DND-41 (cell line): ENCODE measurements at regions not wholly inside any gene's neighbourhood (a gene's known extent, or its start where the extent isn't known, plus 50 kb on each side); places are given as distances from the start of the nearest gene placed in this dataset.
"Not testable (repeated sequence)": the region's sequence is repeated elsewhere in the genome, so short reads cannot be mapped to it uniquely, and the experiment has no call there.

Source experiments
- ATAC-seq: fragments of 200-7000 bp; cut with Tn5 transposase; 3 replicates; pipeline ENCODE4 v1.9.1; 2021; ENCODE audit warnings: low read depth; ENCODE audit not compliant: insufficient read depth
- DNase-seq: peaks from one replicate; pipeline ENCODE4 v3.0.0-alpha.2; 2020
- H2AFZ ChIP-seq: 2 replicates; pipeline ENCODE4 v1.6.0; 2012; ENCODE audit warnings: low read depth, low read length
- H3K27ac ChIP-seq: 2 replicates; pipeline ENCODE4 v1.5.1; 2012; ENCODE audit warnings: low read length, inconsistent platforms
- H3K27me3 ChIP-seq: fragments of 200-600 bp; sonication (generic); 2 replicates; pipeline ENCODE4 v1.6.0; 2012; ENCODE audit warnings: low read length, mild to moderate bottlenecking, inconsistent platforms; ENCODE audit not compliant: insufficient read depth, poor library complexity
- H3K36me3 ChIP-seq: 2 replicates; pipeline ENCODE4 v1.5.1; 2012; ENCODE audit warnings: low read length, inconsistent platforms; ENCODE audit not compliant: insufficient read depth
- H3K4me1 ChIP-seq: 2 replicates; pipeline ENCODE4 v1.5.1; 2012; ENCODE audit warnings: mild to moderate bottlenecking, low read length; ENCODE audit not compliant: insufficient read depth
- H3K4me2 ChIP-seq: 2 replicates; pipeline ENCODE4 v1.6.0; 2012; ENCODE audit warnings: mild to moderate bottlenecking, moderate library complexity, low read length, inconsistent platforms; ENCODE audit not compliant: insufficient read depth
- H3K4me3 ChIP-seq, 2 experiments: fragments of 200-600 bp in 1 of 2; shearing (Covaris generic) in 1 of 2; 2 replicates each; pipeline ENCODE4 v1.5.1; 2012 to 2016; ENCODE audit warnings: inconsistent platforms in 2 of 2, low read length in 2 of 2, mild to moderate bottlenecking in 2 of 2, low read depth in 1 of 2, moderate library complexity in 1 of 2
- H3K79me2 ChIP-seq: 2 replicates; pipeline ENCODE4 v1.6.0; 2012; ENCODE audit warnings: low read length, inconsistent platforms; ENCODE audit not compliant: insufficient read depth
- H3K9ac ChIP-seq: 2 replicates; pipeline ENCODE4 v1.6.0; 2012; ENCODE audit warnings: low read depth, mild to moderate bottlenecking, inconsistent platforms, low read length, moderate library complexity
- H3K9me3 ChIP-seq: 2 replicates; pipeline ENCODE4 v1.5.1; 2012; ENCODE audit warnings: low read length, moderate library complexity, mild to moderate bottlenecking, inconsistent platforms; ENCODE audit not compliant: insufficient read depth, severe bottlenecking
- H4K20me1 ChIP-seq: 2 replicates; pipeline ENCODE4 v1.6.0; 2012; ENCODE audit warnings: low read length; ENCODE audit not compliant: insufficient read depth
- EZH2 ChIP-seq: IDR thresholded peaks from 3 replicates; pipeline ENCODE4 v1.6.1; 2012; ENCODE audit warnings: borderline replicate concordance, low read depth, mild to moderate bottlenecking, moderate library complexity, low read length, inconsistent platforms; ENCODE audit not compliant: severe bottlenecking
- TF ChIP-seq, protein P1 (sequence below): IDR thresholded peaks from 2 replicates; pipeline ENCODE4 v1.5.1; 2012; ENCODE audit warnings: borderline replicate concordance, low read length, moderate library complexity, mild to moderate bottlenecking; ENCODE audit not compliant: poor library complexity, severe bottlenecking; ENCODE audit errors: extremely low read depth

DNA sequence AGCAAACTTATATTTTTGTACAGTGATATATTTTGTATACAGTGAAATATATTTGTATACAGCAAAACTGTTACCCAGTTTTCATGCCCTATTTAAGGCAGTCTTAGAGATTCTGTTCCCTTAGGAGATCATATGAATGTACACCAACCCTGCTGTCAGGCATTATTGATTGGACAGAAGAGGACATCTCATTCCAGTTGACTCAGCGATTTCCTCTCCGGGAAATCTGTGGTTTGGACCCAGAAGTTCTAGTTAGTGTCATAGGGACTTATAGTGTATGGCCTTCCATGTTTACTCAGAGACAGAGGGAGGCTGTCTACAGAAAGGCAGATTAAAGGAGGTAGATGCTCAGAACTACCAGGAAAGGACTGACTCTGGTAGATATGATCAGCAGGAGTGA is 318.8 kb upstream of the KCNMB2 start:
- Histone ChIP-seq H3K36me3 (no peaks in the 10 kb centered on the region), H3K79me2 (no peaks in the 10 kb centered on the region), H3K9ac (no peak overlapping the region), H3K4me1 (no peaks in the 10 kb centered on the region), H3K4me2 (no peak overlapping the region), H3K9me3 (no peaks in the 10 kb centered on the region), H4K20me1 (no peaks in the 10 kb centered on the region), H3K27ac (no peak overlapping the region), H2AFZ (no peak overlapping the region), H3K27me3 (no peaks in the 10 kb centered on the region), H3K4me3 (no peak overlapping the region)
- DNase-seq (no peak), ATAC-seq (no peak)
- no peak for TF ChIP-seq EZH2
- TF ChIP-seq, protein P1, sequence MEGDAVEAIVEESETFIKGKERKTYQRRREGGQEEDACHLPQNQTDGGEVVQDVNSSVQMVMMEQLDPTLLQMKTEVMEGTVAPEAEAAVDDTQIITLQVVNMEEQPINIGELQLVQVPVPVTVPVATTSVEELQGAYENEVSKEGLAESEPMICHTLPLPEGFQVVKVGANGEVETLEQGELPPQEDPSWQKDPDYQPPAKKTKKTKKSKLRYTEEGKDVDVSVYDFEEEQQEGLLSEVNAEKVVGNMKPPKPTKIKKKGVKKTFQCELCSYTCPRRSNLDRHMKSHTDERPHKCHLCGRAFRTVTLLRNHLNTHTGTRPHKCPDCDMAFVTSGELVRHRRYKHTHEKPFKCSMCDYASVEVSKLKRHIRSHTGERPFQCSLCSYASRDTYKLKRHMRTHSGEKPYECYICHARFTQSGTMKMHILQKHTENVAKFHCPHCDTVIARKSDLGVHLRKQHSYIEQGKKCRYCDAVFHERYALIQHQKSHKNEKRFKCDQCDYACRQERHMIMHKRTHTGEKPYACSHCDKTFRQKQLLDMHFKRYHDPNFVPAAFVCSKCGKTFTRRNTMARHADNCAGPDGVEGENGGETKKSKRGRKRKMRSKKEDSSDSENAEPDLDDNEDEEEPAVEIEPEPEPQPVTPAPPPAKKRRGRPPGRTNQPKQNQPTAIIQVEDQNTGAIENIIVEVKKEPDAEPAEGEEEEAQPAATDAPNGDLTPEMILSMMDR: no peak

DNA sequence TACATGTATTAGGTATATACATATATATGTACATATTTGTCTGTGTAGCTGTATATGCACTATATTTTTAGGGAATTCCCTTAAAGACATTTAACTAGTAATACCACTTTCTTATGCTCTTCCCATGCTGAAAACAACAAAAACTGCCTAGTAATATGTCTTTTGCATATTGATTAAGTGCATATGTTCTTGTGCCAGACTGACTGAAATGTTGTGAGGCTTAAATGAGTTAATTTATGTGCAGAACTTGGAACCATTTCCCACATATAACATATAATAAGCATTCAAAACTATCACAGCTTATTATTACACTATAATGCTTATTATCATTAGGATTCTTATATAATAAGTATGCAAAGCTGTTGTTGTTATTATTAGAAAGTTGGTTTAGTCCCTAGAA is 318.0 kb upstream of the KCNMB2 start:
- no peaks in the 10 kb centered on the region for H4K20me1 ChIP-seq
- no peaks in the 10 kb centered on the region for H3K27me3 ChIP-seq
- TF ChIP-seq EZH2: no peak
- TF ChIP-seq, protein P1: no peak
- H2AFZ ChIP-seq: no peak overlapping the region
- DNase-seq: no peak
- no peak overlapping the region for H3K4me2 ChIP-seq
- no peak overlapping the region for H3K27ac ChIP-seq
- no peaks in the 10 kb centered on the region for H3K36me3 ChIP-seq
- no peak for ATAC-seq
- no peaks in the 10 kb centered on the region for H3K4me1 ChIP-seq
- no peaks in the 10 kb centered on the region for H3K9me3 ChIP-seq
- no peak overlapping the region for H3K9ac ChIP-seq
- no peaks in the 10 kb centered on the region for H3K79me2 ChIP-seq
- H3K4me3 ChIP-seq: no peak overlapping the region

GRCh38 chr3:178219661-178220060 is 316.6 kb upstream of the KCNMB2 start:
- not testable (repeated sequence) for H3K4me2 ChIP-seq, H3K27me3 ChIP-seq, H3K27ac ChIP-seq, H3K9ac ChIP-seq, H2AFZ ChIP-seq, H3K9me3 ChIP-seq, H3K4me1 ChIP-seq, ATAC-seq, H3K79me2 ChIP-seq, DNase-seq, H4K20me1 ChIP-seq, H3K36me3 ChIP-seq, H3K4me3 ChIP-seq

- no peak for ATAC-seq
- DNase-seq: no peak
- Histone ChIP-seq H3K4me1 (no peaks in the 10 kb centered on the region), H3K9ac (no peak overlapping the region), H3K27me3 (no peaks in the 10 kb centered on the region), H3K36me3 (no peaks in the 10 kb centered on the region), H3K4me2 (no peak overlapping the region), H3K4me3 (no peak overlapping the region), H4K20me1 (no peaks in the 10 kb centered on the region), H3K9me3 (no peaks in the 10 kb centered on the region), H2AFZ (no peak overlapping the region), H3K27ac (no peak overlapping the region), H3K79me2 (no peaks in the 10 kb centered on the region)
- TF ChIP-seq, protein P1: no peak
- no peak for TF ChIP-seq EZH2
Measured at GRCh38 chr3:178223876-178224275, 312.4 kb upstream of the KCNMB2 start.
